Panc1 (cell line): ENCODE measurements at regions not wholly inside any gene's neighbourhood (a gene's known extent, or its start where the extent isn't known, plus 50 kb on each side); places are given as distances from the start of the nearest gene placed in this dataset.

Experiments used
- ATAC-seq: fragments of 200-7000 bp; cut with Tn5 transposase; 2 replicates; pipeline ENCODE4 v1.9.1; 2020; ENCODE audit warnings: mild to moderate bottlenecking, moderate library complexity
- BruUV-seq: library from RNA; stranded (reverse); fragments of 400-500 nt; replicated peaks from 2 replicates; lab custom pipeline; 2021; lab: Mats Ljungman, UMichigan
- CTCF ChIA-PET: fragments of 300-600 bp; sonication (Branson Sonifier 250); formaldehyde crosslinking; loops from one replicate; lab custom pipeline; 2022; ENCODE audit warnings: antibody characterized with exemption; lab: Charles Lee
- POLR2A ChIA-PET: fragments of 300-600 bp; sonication (Branson Sonifier 250); formaldehyde crosslinking; loops from one replicate; lab custom pipeline; 2022; ENCODE audit warnings: antibody characterized with exemption; lab: Charles Lee
- DNase-seq: peaks from one replicate; pipeline ENCODE4 v3.0.0-alpha.2; 2010; ENCODE audit warnings: low read depth, low spot score
- H3K27ac ChIP-seq: 2 replicates; pipeline ENCODE4 v1.5.1; 2011; ENCODE audit warnings: mild to moderate bottlenecking, low read length, inconsistent platforms
- H3K27me3 ChIP-seq: fragments of 200-500 bp; sonication (Bioruptor generic); 2 replicates; pipeline ENCODE4 v1.6.0; 2014; ENCODE audit warnings: low read length, inconsistent platforms; ENCODE audit not compliant: control insufficient read depth, insufficient read depth
- H3K36me3 ChIP-seq: fragments of 200-500 bp; sonication (Bioruptor generic); 2 replicates; pipeline ENCODE4 v1.5.1; 2014; ENCODE audit warnings: inconsistent platforms, mild to moderate bottlenecking, low read length, moderate library complexity; ENCODE audit not compliant: control insufficient read depth, insufficient read depth
- H3K4me1 ChIP-seq: 2 replicates; pipeline ENCODE4 v1.5.1; 2011; ENCODE audit warnings: inconsistent platforms, mild to moderate bottlenecking, low read length, moderate library complexity; ENCODE audit not compliant: control insufficient read depth, insufficient read depth
- H3K4me3 ChIP-seq, 2 experiments: 2 replicates each; pipeline ENCODE4 v1.5.1; 2011 to 2012; ENCODE audit warnings: low read depth in 2 of 2, low read length in 2 of 2, mild to moderate bottlenecking in 2 of 2, inconsistent platforms in 1 of 2, moderate library complexity in 1 of 2
- H3K9me3 ChIP-seq: fragments of 200-500 bp; sonication (Bioruptor generic); 2 replicates; pipeline ENCODE4 v1.5.1; 2014; ENCODE audit warnings: low read depth, mild to moderate bottlenecking, inconsistent platforms, low read length, moderate library complexity; ENCODE audit not compliant: control insufficient read depth, insufficient read depth
- CTCF ChIP-seq: fragments of 450-650 bp; IDR thresholded peaks from 2 replicates; pipeline ENCODE4 v1.5.1; 2017; ENCODE audit warnings: mild to moderate bottlenecking
- POLR2AphosphoS5 ChIP-seq: IDR thresholded peaks from 2 replicates; pipeline ENCODE4 v1.6.1; 2012; ENCODE audit warnings: mild to moderate bottlenecking, low read depth, low read length, moderate library complexity
- SIN3A ChIP-seq: IDR thresholded peaks from 2 replicates; pipeline ENCODE4 v1.6.1; 2012; ENCODE audit warnings: low read depth, mild to moderate bottlenecking, low read length, moderate library complexity, borderline replicate concordance; ENCODE audit not compliant: insufficient read depth
- TCF7L2 ChIP-seq: IDR thresholded peaks from 2 replicates; pipeline ENCODE4 v1.6.1; 2011; ENCODE audit warnings: mild to moderate bottlenecking, low read depth, low read length, inconsistent platforms
- in situ Hi-C: cut with HindIII; loops from 2 replicates; pipeline ENCODE4 v1.10.0; 2016; ENCODE audit warnings: low sequenced_read_pairs, low pct_unique_long_range_greater_than_20kb
- intact Hi-C: fragments of 100-400 bp; cut with micrococcal nuclease; formaldehyde crosslinking; loops from one replicate; pipeline ENCODE4 v1.10.0; 2022; ENCODE audit not compliant: unreplicated experiment
- TF ChIP-seq, protein P1 (sequence below), 2 experiments: IDR thresholded peaks; 2 replicates each; pipeline ENCODE4 v1.6.1; 2011 to 2012; ENCODE audit warnings: low read depth in 2 of 2, control low read depth in 1 of 2, low read length in 1 of 2, mild to moderate bottlenecking in 1 of 2, moderate library complexity in 1 of 2; ENCODE audit not compliant: insufficient read depth in 1 of 2

GRCh38 chr10:124239696-124240095 lies 146.3 kb upstream of the CHST15 start:
- Histone ChIP-seq H3K36me3 (no peaks in the 10 kb centered on the region), H3K4me3 (no peak overlapping the region), H3K27me3 (no peaks in the 10 kb centered on the region), H3K27ac (no peak overlapping the region), H3K4me1 (no peaks in the 10 kb centered on the region), H3K9me3 (no peaks in the 10 kb centered on the region)
- intact Hi-C loops: no loop called here
- in situ Hi-C loops: no loop called here
- CTCF ChIA-PET: no interaction called here
- BruUV-seq: no TSS peak
- ATAC-seq (0 out of 2 replicates have a peak, but pooled peaks have one; percentile 39), DNase-seq (no peak)
- POLR2A ChIA-PET: no interaction called here
- TF ChIP-seq SIN3A (no peak), CTCF (no peak), POLR2AphosphoS5 (no peak)
- TF ChIP-seq, protein P1, sequence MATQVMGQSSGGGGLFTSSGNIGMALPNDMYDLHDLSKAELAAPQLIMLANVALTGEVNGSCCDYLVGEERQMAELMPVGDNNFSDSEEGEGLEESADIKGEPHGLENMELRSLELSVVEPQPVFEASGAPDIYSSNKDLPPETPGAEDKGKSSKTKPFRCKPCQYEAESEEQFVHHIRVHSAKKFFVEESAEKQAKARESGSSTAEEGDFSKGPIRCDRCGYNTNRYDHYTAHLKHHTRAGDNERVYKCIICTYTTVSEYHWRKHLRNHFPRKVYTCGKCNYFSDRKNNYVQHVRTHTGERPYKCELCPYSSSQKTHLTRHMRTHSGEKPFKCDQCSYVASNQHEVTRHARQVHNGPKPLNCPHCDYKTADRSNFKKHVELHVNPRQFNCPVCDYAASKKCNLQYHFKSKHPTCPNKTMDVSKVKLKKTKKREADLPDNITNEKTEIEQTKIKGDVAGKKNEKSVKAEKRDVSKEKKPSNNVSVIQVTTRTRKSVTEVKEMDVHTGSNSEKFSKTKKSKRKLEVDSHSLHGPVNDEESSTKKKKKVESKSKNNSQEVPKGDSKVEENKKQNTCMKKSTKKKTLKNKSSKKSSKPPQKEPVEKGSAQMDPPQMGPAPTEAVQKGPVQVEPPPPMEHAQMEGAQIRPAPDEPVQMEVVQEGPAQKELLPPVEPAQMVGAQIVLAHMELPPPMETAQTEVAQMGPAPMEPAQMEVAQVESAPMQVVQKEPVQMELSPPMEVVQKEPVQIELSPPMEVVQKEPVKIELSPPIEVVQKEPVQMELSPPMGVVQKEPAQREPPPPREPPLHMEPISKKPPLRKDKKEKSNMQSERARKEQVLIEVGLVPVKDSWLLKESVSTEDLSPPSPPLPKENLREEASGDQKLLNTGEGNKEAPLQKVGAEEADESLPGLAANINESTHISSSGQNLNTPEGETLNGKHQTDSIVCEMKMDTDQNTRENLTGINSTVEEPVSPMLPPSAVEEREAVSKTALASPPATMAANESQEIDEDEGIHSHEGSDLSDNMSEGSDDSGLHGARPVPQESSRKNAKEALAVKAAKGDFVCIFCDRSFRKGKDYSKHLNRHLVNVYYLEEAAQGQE (IDR thresholded peaks at IDR 0.05; ENCODE audit: insufficient read depth in 1 of 2, low read depth in 2 of 2, low read length in 1 of 2): no peak

- ChIA-PET CTCF (no interaction called here), POLR2A (no interaction called here)
- DNase-seq (no peak), ATAC-seq (no peak)
- no peaks in the 10 kb centered on the region for H3K27me3 ChIP-seq
- no peaks in the 10 kb centered on the region for H3K4me1 ChIP-seq
- BruUV-seq: no TSS peak
- TF ChIP-seq TCF7L2: no peak
- TF ChIP-seq POLR2AphosphoS5: no peak
- TF ChIP-seq, protein P1 (IDR thresholded peaks at IDR 0.05; ENCODE audit: insufficient read depth in 1 of 2, low read depth in 2 of 2, low read length in 1 of 2): no peak
- no peak for TF ChIP-seq SIN3A
- TF ChIP-seq CTCF: no peak
- in situ Hi-C loops (no loop called here), intact Hi-C loops (no loop called here)
- no peaks in the 10 kb centered on the region for H3K36me3 ChIP-seq
- H3K4me3 ChIP-seq: no peak overlapping the region
- H3K27ac ChIP-seq: no peak overlapping the region
- H3K9me3 ChIP-seq: no peaks in the 10 kb centered on the region
Observed at GRCh38 chr10:124239134-124239533, 145.7 kb upstream of the CHST15 start.
